NCI-H187 treated with DMSO at 0.1 percent for 48 hours (cell line): ENCODE measurements at regions not wholly inside any gene's neighbourhood (a gene's known extent, or its start where the extent isn't known, plus 50 kb on each side); places are given as distances from the start of the nearest gene placed in this dataset.
"Not testable (repeated sequence)": the region's sequence is repeated elsewhere in the genome, so short reads cannot be mapped to it uniquely, and the experiment has no call there.

Source experiments
- DNase-seq: peaks from one replicate; lab custom pipeline; 2025; lab: John Stamatoyannopoulos, UW

- no peak for DNase-seq
Observed at GRCh38 chr6:68235326-68235784, 399.7 kb upstream of the ADGRB3 start.

DNA sequence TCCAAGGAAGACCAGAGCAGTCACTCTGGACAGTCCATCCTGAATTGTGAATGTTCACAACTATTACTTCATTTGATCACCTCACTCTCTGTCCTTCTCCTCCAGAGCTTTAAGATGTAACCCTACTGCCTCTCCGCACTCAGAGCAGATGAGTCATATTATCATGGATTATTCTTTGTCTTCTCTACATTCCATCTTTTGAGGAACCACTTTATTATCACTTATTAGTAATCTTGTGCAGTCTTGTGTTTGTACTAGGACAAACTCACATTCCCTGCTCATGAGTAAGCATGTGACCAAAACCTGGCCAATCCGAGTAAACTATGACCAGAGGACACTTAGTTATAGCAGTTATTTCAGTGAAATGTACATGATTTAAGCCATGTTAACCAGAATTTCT, 401.5 kb upstream of the ADGRB3 start:
- no peak for DNase-seq

- no peak for DNase-seq
Observed at GRCh38 chr6:68229566-68229965, 405.5 kb upstream of the ADGRB3 start.

- no peak for DNase-seq
Observed at GRCh38 chr6:68226460-68226859, 408.6 kb upstream of the ADGRB3 start.

GRCh38 chr6:68225729-68226128, 409.4 kb upstream of the ADGRB3 start:
- DNase-seq: no peak

DNA sequence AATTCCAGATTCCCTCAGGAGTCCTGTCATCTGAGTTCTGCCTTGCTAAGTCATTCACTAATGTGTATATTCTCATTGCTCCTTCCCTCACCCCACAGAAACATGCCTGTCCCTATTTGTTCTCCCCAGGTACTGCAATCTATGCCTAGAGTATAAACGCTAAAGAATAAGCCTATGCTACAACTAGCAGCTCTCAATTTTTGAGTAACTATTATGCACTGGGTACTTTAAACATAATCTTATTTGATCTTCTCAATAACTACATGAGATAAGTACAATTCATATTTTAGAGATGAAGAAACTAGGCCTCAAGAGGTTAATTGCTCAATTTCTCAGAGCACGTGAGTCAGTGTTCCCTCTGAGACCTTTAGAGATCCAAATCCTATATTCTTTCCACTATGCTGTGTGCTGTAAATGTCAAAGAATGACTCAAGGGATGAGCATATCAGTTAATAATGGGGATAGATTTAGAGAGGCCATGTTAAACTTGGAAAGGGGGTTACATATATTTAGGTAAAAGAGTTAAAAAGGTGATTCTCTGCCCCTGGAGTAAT, 423.8 kb upstream of the ADGRB3 start:
- no peak for DNase-seq

- not testable (repeated sequence) for DNase-seq
Observed at GRCh38 chr6:68207612-68208011, 427.5 kb upstream of the ADGRB3 start.

- no peak for DNase-seq
Observed at GRCh38 chr6:68200929-68201328, 434.2 kb upstream of the ADGRB3 start.

GRCh38 chr6:68197356-68197755, 437.7 kb upstream of the ADGRB3 start:
- no peak for DNase-seq

DNA sequence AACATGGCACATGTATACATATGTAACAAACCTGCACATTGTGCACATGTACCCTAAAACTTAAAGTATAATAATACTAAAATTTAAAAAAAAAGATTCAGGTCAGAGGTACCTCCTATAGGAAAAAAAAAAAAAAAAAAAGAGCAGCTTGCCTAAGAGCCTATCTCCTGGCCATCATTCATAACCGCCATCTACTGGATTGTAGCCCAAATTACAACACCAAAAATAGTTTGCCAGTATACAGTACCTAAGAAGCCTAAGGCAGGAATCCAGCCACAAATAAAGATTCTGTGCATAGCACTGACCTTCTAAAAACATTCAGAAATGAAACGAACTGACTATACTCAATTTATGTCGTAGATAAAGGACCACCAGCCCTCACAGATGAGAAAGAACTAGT, 438.4 kb upstream of the ADGRB3 start:
- no peak for DNase-seq

- DNase-seq: not testable (repeated sequence)
Observed at GRCh38 chr6:68195753-68196152, 439.3 kb upstream of the ADGRB3 start.

GRCh38 chr6:68194846-68195478, 440.1 kb upstream of the ADGRB3 start:
- no peak for DNase-seq

DNA sequence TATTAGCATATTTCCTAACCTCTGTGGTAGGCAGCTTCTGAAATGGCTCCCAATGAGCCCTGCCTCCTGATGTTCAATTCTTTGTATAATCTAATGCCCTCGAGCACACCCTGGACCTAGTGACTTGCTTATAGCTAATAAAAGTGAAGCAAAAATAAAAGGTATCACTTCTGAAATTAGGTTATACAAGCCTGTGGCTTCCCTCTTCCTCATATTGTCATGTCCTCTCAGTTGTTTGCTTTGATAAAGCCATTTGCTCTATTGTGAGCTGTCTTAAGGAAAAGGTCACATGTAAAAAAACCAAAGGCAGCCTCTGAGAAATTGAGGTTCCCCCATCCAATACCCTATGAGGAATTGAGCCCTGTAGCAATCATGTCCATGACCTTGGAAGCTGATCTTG, 442.1 kb upstream of the ADGRB3 start:
- no peak for DNase-seq

- DNase-seq: no peak
Observed at GRCh38 chr6:68189217-68189815, 445.8 kb upstream of the ADGRB3 start.

GRCh38 chr6:68186870-68187269, 448.2 kb upstream of the ADGRB3 start:
- no peak for DNase-seq

DNA sequence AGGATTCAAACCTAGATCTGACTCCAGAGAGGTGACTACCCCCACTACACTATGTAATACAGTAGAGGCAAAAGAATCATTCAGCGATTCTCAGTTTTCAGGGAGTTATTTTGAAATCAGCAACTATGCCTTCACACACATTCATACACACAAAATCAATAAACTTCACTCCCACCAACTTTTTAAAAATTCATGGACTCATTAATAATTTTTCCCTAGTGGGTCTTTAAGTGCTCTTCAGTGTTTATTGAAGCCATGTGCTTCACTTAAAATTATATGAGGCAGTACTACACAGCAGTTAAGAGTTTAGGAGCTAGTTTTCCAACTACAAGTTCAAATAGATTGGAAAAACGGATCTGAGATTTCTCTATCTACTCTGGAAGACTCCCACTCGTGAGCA, 452.7 kb upstream of the ADGRB3 start:
- DNase-seq: no peak

GRCh38 chr6:68181027-68181426, 454.1 kb upstream of the ADGRB3 start:
- DNase-seq: not testable (repeated sequence)

GRCh38 chr6:68173616-68174015, 461.5 kb upstream of the ADGRB3 start:
- DNase-seq: no peak

DNA sequence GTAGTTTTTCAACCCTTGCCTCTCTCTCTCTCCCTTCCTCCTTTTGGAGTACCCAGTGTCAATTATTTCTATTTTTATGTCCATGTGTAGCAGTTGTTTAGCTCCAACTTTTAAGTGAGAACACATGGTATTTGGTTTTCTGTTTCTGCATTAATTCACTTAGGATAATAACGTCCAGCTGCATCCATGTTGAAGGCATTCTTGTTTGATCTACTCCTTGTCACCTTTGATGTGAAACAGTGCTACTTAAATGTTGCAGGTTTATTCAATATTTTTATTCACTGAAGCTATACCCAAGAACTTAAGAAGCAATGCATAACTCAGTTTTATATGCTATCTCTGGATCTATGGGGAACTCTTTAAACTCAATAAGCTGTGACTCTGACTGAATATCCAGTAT, 465.2 kb upstream of the ADGRB3 start:
- no peak for DNase-seq

- DNase-seq: no peak
Observed at GRCh38 chr6:68167604-68168003, 467.5 kb upstream of the ADGRB3 start.

- DNase-seq: not testable (repeated sequence)
Observed at GRCh38 chr6:68160812-68161211, 474.3 kb upstream of the ADGRB3 start.

- no peak for DNase-seq
Observed at GRCh38 chr6:68160348-68160747, 474.7 kb upstream of the ADGRB3 start.

- no peak for DNase-seq
Observed at GRCh38 chr6:68159433-68159832, 475.6 kb upstream of the ADGRB3 start.

- no peak for DNase-seq
Observed at GRCh38 chr6:68158256-68158655, 476.8 kb upstream of the ADGRB3 start.
